Spleen (tissue), 11 donors: ENCODE measurements at regions not wholly inside any gene's neighbourhood (a gene's known extent, or its start where the extent isn't known, plus 50 kb on each side); places are given as distances from the start of the nearest gene placed in this dataset.

Experiments used
- DNase-seq: peaks from one replicate; pipeline ENCODE4 v3.0.0-alpha.2; 2020
- H3K27ac ChIP-seq, 8 donors: fragments of 200-600 bp; sonication (generic) in 7 of 8; 1 replicate in 4 of 8; 2 replicates in 4 of 8; pipeline versions ENCODE4 v1.5.0 to v1.8.0; 2016 to 2021; ENCODE audit warnings: inconsistent platforms in 4 of 8, mild to moderate bottlenecking in 4 of 8, moderate library complexity in 1 of 8
- H3K27me3 ChIP-seq, 7 donors: fragments of 200-600 bp; sonication (generic) in 6 of 7; replicated peaks in 1 of 7; 1 replicate in 4 of 7; 2 replicates in 3 of 7; pipeline versions ENCODE4 v1.5.0 to v1.8.0; 2016 to 2021; ENCODE audit warnings: inconsistent platforms in 3 of 7, mild to moderate bottlenecking in 1 of 7
- H3K36me3 ChIP-seq, 6 donors: fragments of 200-600 bp; sonication (generic) in 5 of 6; 1 replicate in 4 of 6; 2 replicates in 2 of 6; pipeline versions ENCODE4 v1.5.0 to v1.8.0; 2016 to 2021; ENCODE audit warnings: inconsistent platforms in 2 of 6
- H3K4me1 ChIP-seq, 6 donors: fragments of 200-600 bp; sonication (generic) in 5 of 6; 1 replicate in 3 of 6; 2 replicates in 3 of 6; pipeline versions ENCODE4 v1.5.0 to v1.8.0; 2016 to 2021; ENCODE audit warnings: inconsistent platforms in 3 of 6
- H3K4me3 ChIP-seq, 8 donors: fragments of 200-600 bp; sonication (generic) in 7 of 8; 1 replicate in 4 of 8; 2 replicates in 4 of 8; pipeline versions ENCODE4 v1.5.0 to v1.8.0; 2016 to 2021; ENCODE audit warnings: inconsistent platforms in 4 of 8, mild to moderate bottlenecking in 4 of 8, moderate library complexity in 2 of 8
- H3K9me3 ChIP-seq, 8 donors: fragments of 200-600 bp; sonication (generic) in 7 of 8; 1 replicate in 4 of 8; 2 replicates in 4 of 8; pipeline versions ENCODE4 v1.5.0 to v1.8.0; 2016 to 2021; ENCODE audit warnings: inconsistent platforms in 4 of 8
- CTCF ChIP-seq, 11 experiments: fragments of 200-600 bp in 7 of 11; fragments of 450-650 bp in 4 of 11; sonication (generic) in 4 of 11; IDR thresholded peaks in 8 of 11; conservative IDR thresholded peaks in 3 of 11; 1 replicate in 7 of 11; 2 replicates in 4 of 11; pipeline versions ENCODE4 v1.4.0 to v1.8.0; 2016 to 2021; ENCODE audit warnings: antibody characterized with exemption in 11 of 11, inconsistent platforms in 4 of 11, mild to moderate bottlenecking in 1 of 11
- POLR2A ChIP-seq, 3 donors: fragments of 450-650 bp; IDR thresholded peaks; one replicate each; pipeline ENCODE4 v1.5.1; 2017; ENCODE audit warnings: antibody characterized with exemption in 3 of 3, mild to moderate bottlenecking in 1 of 3
- POLR2AphosphoS5 ChIP-seq, 3 donors: sonication (generic); formaldehyde crosslinking; IDR thresholded peaks; one replicate each; pipeline ENCODE4 v1.5.1; 2017; ENCODE audit warnings: antibody characterized with exemption in 3 of 3
- WGBS, 5 donors: extraction: QIAGEN DNeasy Blood & Tissue Kit in 3 of 5; methylation state at CpG; one replicate each; pipeline versions ENCODE4 v1.1.5 to v1.1.7; 2013 to 2018; 5-methylcytosine and 5-hydroxymethylcytosine counted together
- intact Hi-C: fragments of 100-400 bp; cut with DNase I; formaldehyde crosslinking; loops from one replicate; pipeline ENCODE4 v1.15.0; 2023; ENCODE audit warnings: low total_unique reads
- donor health status: healthy with polysubstance abuse.
- donor health status: DM: no; HTN: no; CAD: no; lungs with moderate emphysema.
- donor health status: DM: no; HTN: no; CAD: no.
- donor health status: Bipolar disorder and iron deficiency.
- donor health status: healthy.
- donor health status: DM: no; HTN: no; CAD: no.
- donor health status: DM: yes; HTN: yes; CAD: no.

- intact Hi-C loops: no loop called here
- peaks cover 0 to 27% (median 13%) of the 10 kb centered on the region in 8 donors for H3K9me3 ChIP-seq
- no peak overlapping the region for H3K4me3 ChIP-seq
- TF ChIP-seq POLR2AphosphoS5 (IDR thresholded peaks at IDR 0.05) (no peak), POLR2A (IDR thresholded peaks at IDR 0.05) (no peak), CTCF (IDR thresholded peaks at IDR 0.05 in 8 of 11, conservative IDR thresholded peaks at IDR 0.05 in 3 of 11) (no peak)
- H3K36me3 ChIP-seq: no peaks in the 10 kb centered on the region
- no peak overlapping the region for H3K27ac ChIP-seq
- DNase-seq: no peak
- H3K4me1 ChIP-seq: no peaks in the 10 kb centered on the region
- H3K27me3 ChIP-seq: no peaks in the 10 kb centered on the region
Measured at GRCh38 chr11:90493379-90493778, 270.5 kb upstream of the CHORDC1 start.

DNA sequence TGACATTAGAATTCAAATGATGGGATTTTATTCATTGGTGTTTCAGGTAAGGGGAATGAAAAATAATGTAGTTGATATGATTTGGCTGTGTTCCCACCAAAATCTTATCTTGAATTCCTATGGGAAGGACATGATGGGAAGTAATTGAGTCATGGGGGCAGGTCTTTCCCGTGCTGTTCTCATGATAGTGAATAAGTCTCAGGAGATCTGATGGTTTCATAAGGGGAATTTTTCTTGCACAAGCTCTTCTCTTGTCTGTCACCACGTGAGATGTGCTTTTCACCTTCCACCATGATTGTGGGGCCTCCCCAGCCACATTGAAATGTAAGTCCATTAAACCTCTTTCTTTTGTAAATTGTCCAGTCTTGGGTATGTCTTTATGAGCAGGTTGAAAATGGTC, 268.6 kb upstream of the CHORDC1 start:
- 59 to 77% (median 60%) methylated on average over 2 of the region's 2 CpGs for WGBS, 5 donors

GRCh38 chr11:90476442-90477007, 253.7 kb upstream of the CHORDC1 start:
- TF ChIP-seq POLR2AphosphoS5 (IDR thresholded peaks at IDR 0.05) (no peak), CTCF (IDR thresholded peaks at IDR 0.05 in 8 of 11, conservative IDR thresholded peaks at IDR 0.05 in 3 of 11) (peak in 6 of 11 experiments; percentile 26 to 47 (median 38))
- no peaks in the 10 kb centered on the region for H3K4me1 ChIP-seq
- no peaks in the 10 kb centered on the region for H3K27me3 ChIP-seq
- intact Hi-C loops: no loop called here
- DNase-seq: no peak
- peaks cover 0 to 9% (median 7%) of the 10 kb centered on the region in 8 donors for H3K9me3 ChIP-seq
- H3K4me3 ChIP-seq: no peak overlapping the region
- WGBS, 5 donors: 43 to 51% (median 45%) methylated on average over 2 of the region's 2 CpGs
- no peak overlapping the region for H3K27ac ChIP-seq
- H3K36me3 ChIP-seq: no peaks in the 10 kb centered on the region

More for the DNA sequence above, 268.6 kb upstream of the CHORDC1 start:
- Histone ChIP-seq H3K27ac (no peak overlapping the region), H3K27me3 (no peaks in the 10 kb centered on the region), H3K9me3 (peaks cover 0 to 8% (median 1%) of the 10 kb centered on the region in 8 donors), H3K36me3 (no peaks in the 10 kb centered on the region), H3K4me1 (no peaks in the 10 kb centered on the region), H3K4me3 (no peak overlapping the region)
- TF ChIP-seq POLR2A (IDR thresholded peaks at IDR 0.05) (no peak), POLR2AphosphoS5 (IDR thresholded peaks at IDR 0.05) (no peak), CTCF (IDR thresholded peaks at IDR 0.05 in 8 of 11, conservative IDR thresholded peaks at IDR 0.05 in 3 of 11) (no peak)
- no peak for DNase-seq
- intact Hi-C loops: no loop called here

DNA sequence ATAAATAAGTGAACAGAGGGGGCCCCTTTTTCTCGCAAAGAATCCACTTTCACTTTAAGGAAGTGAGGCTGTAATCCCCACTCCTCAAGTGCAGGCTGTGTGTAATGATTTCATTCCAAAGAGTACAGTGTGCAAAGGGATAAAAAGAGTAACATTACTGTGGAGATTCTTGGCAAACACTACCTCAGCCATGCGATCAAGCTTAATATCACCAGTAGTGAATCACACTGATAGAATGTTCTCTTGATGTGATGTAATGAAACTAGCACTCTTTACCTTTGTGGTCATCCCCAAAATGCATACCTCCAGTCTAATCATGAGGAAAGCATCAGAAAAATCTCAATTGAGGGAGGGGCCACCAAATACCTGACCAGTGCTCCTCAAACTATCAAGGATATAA, 246.1 kb upstream of the CHORDC1 start:
- intact Hi-C loops: no loop called here
- DNase-seq: no peak
- no peak overlapping the region for H3K4me3 ChIP-seq
- no peaks in the 10 kb centered on the region for H3K27me3 ChIP-seq
- H3K36me3 ChIP-seq: no peaks in the 10 kb centered on the region
- no peak overlapping the region for H3K27ac ChIP-seq
- WGBS, 5 donors: 82 to 97% (median 86%) methylated on average over 2 of the region's 2 CpGs
- H3K9me3 ChIP-seq: no peaks in the 10 kb centered on the region
- TF ChIP-seq POLR2AphosphoS5 (IDR thresholded peaks at IDR 0.05): no peak
- no peak for TF ChIP-seq CTCF (IDR thresholded peaks at IDR 0.05 in 8 of 11, conservative IDR thresholded peaks at IDR 0.05 in 3 of 11)
- no peak for TF ChIP-seq POLR2A (IDR thresholded peaks at IDR 0.05)
- no peaks in the 10 kb centered on the region for H3K4me1 ChIP-seq
